ENCODE measurements at regions not wholly inside any gene's neighbourhood (a gene's known extent, or its start where the extent isn't known, plus 50 kb on each side); places are given as distances from the start of the nearest gene placed in this dataset.

DNA sequence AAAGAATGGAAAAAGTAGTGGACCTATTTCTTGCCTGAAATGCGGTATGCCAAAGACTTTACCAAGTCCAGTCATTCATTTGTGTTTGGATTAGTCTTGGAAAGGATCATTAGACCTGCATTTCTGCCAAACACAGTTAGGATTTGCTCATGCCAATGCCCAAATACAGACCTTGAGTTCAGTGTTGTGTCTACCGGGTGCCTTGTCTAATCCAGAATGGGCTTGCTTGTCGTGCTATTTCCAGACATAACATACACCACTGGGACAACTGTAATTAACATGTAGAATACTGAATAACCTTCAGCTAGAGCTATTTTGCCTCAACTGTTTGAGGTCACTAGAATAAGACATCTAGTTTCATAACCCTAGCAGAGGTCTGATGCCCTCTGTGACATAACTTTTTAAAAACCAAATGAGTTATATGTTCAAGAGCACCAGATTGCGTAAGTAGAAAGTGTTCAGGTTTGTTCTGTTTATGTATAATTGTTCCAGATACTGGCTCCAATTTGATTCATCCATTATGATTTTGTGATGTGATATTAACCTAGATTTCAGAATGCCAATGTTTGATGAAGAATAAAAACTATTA lies 145.3 kb upstream of the DPH6 start:
- H3K4me3 ChIP-seq = no peak overlapping the region
- peak overlapping the region in 1 of 4 donors; percentile 18 for H3K27ac ChIP-seq
- no peaks in the 10 kb centered on the region for H3K36me3 ChIP-seq
- TF ChIP-seq, protein P1, sequence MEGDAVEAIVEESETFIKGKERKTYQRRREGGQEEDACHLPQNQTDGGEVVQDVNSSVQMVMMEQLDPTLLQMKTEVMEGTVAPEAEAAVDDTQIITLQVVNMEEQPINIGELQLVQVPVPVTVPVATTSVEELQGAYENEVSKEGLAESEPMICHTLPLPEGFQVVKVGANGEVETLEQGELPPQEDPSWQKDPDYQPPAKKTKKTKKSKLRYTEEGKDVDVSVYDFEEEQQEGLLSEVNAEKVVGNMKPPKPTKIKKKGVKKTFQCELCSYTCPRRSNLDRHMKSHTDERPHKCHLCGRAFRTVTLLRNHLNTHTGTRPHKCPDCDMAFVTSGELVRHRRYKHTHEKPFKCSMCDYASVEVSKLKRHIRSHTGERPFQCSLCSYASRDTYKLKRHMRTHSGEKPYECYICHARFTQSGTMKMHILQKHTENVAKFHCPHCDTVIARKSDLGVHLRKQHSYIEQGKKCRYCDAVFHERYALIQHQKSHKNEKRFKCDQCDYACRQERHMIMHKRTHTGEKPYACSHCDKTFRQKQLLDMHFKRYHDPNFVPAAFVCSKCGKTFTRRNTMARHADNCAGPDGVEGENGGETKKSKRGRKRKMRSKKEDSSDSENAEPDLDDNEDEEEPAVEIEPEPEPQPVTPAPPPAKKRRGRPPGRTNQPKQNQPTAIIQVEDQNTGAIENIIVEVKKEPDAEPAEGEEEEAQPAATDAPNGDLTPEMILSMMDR (IDR thresholded peaks at IDR 0.05) = no peak
- FAIRE-seq (no peak), ATAC-seq (peak in 1 of 4 donors; percentile 44), DNase-seq (no peak)
- 63 to 76% methylated on average over 4 of the region's 4 CpGs for WGBS, 2 donors
- intact Hi-C loops (cut with DNase I) = no loop called here
- no peaks in the 10 kb centered on the region for H3K9me3 ChIP-seq
- H3K4me1 ChIP-seq = peaks cover 0 to 30% (median 14%) of the 10 kb centered on the region in 3 donors
- no peaks in the 10 kb centered on the region for H3K27me3 ChIP-seq

DNA sequence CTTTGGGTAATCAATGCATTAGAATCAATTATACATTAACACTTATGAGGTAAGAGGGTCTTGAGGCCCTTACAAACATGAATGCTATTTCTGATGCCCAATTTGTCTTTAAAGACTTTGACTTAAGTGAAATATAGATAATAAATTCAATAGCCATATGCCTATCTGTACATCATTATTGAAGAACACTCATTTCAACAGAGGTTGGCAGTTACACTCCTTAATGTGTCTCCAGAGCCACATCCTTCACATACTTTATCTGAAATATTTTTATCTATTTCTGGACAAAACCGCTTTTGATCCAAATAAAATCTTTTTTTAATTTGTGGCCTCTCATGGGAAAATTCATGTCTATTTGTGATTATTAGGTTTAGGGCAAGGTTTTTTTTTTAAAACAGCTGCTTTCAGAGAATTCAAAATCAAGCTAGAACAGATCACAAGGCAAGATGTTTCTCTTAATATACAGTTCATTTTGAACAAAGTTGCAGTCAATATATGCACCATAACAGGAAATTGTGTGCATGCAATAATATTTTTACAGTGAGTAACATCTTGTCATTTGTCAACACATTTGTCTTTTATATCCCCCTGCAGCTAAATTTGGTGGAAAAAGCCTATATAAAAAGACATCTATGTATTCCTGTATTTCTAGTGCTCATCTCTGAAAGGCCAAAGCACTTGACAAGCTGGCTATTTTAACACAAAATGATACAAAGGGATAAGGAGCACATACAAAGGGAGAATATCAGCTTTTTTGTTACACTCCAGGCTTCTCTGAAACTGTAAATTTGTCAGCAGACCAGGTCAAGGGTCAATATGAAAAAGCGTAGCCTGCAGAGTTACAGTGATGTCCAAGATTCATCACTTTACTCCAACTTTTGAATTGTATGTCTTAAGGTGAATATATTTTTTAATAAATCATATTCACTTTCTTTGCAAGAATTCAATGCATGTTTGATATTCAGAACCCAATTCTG lies 146.2 kb upstream of the DPH6 start:
- intact Hi-C loops (cut with DNase I) = no loop called here
- 86 to 93% methylated on average over 2 of the region's 2 CpGs for WGBS, 2 donors
- DNase-seq (no peak), FAIRE-seq (no peak), ATAC-seq (no peak)
- H3K4me1 ChIP-seq = peaks cover 0 to 30% (median 14%) of the 10 kb centered on the region in 3 donors
- no peaks in the 10 kb centered on the region for H3K9me3 ChIP-seq
- H3K27me3 ChIP-seq = no peaks in the 10 kb centered on the region
- TF ChIP-seq, protein P1 (IDR thresholded peaks at IDR 0.05) = no peak
- H3K4me3 ChIP-seq = no peak overlapping the region
- H3K36me3 ChIP-seq = no peaks in the 10 kb centered on the region
- no peak overlapping the region for H3K27ac ChIP-seq

DNA sequence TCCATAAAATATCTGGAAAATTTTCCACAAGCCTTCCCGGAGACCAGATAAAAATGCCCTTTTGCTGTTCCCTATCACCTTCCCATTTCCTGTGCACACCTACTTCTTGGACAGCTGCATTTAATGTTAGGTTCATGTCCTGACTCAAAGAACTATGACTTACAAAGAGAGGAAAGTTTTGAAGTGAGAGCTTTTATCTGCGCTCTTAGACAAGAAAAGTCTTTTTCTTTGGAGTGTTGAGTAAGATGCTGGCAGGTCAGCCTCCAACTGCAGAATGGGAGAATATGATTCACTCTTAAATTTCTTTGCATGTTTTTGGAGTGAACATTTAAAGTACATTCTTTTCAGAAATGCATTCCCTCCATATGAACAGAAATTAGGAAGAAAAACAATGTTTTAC lies 147.3 kb upstream of the DPH6 start:
- ATAC-seq = no peak
- TF ChIP-seq, protein P1 (IDR thresholded peaks at IDR 0.05) = no peak
- peaks cover 0 to 35% (median 21%) of the 10 kb centered on the region in 3 donors for H3K4me1 ChIP-seq
- H3K4me3 ChIP-seq = no peak overlapping the region
- intact Hi-C loops (cut with DNase I) = no loop called here
- no peaks in the 10 kb centered on the region for H3K27me3 ChIP-seq
- FAIRE-seq = no peak
- H3K36me3 ChIP-seq = no peaks in the 10 kb centered on the region
- WGBS, 2 donors = 48 to 71% methylated on average over 2 of the region's 2 CpGs
- no peaks in the 10 kb centered on the region for H3K9me3 ChIP-seq
- DNase-seq = no peak
- no peak overlapping the region for H3K27ac ChIP-seq

DNA sequence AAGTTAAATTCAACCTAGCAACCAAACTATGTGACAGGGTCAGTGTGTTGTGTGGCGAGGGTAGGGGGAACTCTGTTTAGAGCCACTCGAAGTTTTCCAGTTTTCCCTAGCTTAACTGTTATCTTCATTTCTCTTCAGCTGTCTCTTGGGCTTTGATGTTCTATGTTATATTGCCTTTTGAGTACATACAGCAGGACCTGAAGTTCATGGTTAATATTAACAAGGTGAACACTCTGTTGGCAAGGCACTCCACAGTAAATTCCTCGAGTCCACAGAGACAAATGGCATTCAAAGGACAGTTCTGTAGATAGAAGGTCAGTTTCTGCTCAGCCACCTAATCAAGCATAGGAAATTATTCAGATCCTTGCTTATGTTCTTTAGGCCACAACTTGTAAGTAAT lies 147.9 kb upstream of the DPH6 start:
- H3K4me1 ChIP-seq = peaks cover 0 to 36% (median 21%) of the 10 kb centered on the region in 3 donors
- ATAC-seq = peak in 2 of 4 donors; percentile 67 to 71
- DNase-seq = no peak
- no peak overlapping the region for H3K4me3 ChIP-seq
- H3K27ac ChIP-seq = no peak overlapping the region
- intact Hi-C loops (cut with DNase I) = no loop called here
- H3K9me3 ChIP-seq = no peaks in the 10 kb centered on the region
- 25 to 35% methylated on average over 3 of the region's 3 CpGs for WGBS, 2 donors
- H3K36me3 ChIP-seq = no peaks in the 10 kb centered on the region
- no peak for FAIRE-seq
- no peaks in the 10 kb centered on the region for H3K27me3 ChIP-seq
- TF ChIP-seq, protein P1 (IDR thresholded peaks at IDR 0.05) = no peak

All from pancreas (tissue), 10 donors.